NCI-H1930 (cell line): ENCODE measurements at regions not wholly inside any gene's neighbourhood (a gene's known extent, or its start where the extent isn't known, plus 50 kb on each side); places are given as distances from the start of the nearest gene placed in this dataset.

Source experiments
- DNase-seq, 2 experiments: peaks; one replicate each; lab custom pipeline; 2025; lab: John Stamatoyannopoulos, UW

- DNase-seq = no peak
Observed at GRCh38 chr3:89762405-89762804, 655.0 kb downstream of the EPHA3 start.

GRCh38 chr3:89783341-89783927 is 676.0 kb downstream of the EPHA3 start:
- DNase-seq = no peak

GRCh38 chr3:89787485-89787884 is 680.1 kb downstream of the EPHA3 start:
- DNase-seq = no peak

- DNase-seq = no peak
Observed at GRCh38 chr3:89787979-89788378, 680.6 kb downstream of the EPHA3 start.

GRCh38 chr3:89795506-89795905 is 688.1 kb downstream of the EPHA3 start:
- DNase-seq = no peak

GRCh38 chr3:89802881-89803280 is 695.5 kb downstream of the EPHA3 start:
- DNase-seq = no peak

- DNase-seq = no peak
Observed at GRCh38 chr3:89803711-89804110, 696.3 kb downstream of the EPHA3 start.

GRCh38 chr3:89806166-89806565 is 698.7 kb downstream of the EPHA3 start:
- no peak for DNase-seq

GRCh38 chr3:89808680-89809197 is 701.3 kb downstream of the EPHA3 start:
- no peak for DNase-seq

GRCh38 chr3:89813500-89813899 is 706.1 kb downstream of the EPHA3 start:
- DNase-seq = no peak

GRCh38 chr3:89841041-89841440 is 733.6 kb downstream of the EPHA3 start:
- DNase-seq = no peak

- DNase-seq = no peak
Observed at GRCh38 chr3:89845053-89845452, 737.6 kb downstream of the EPHA3 start.

GRCh38 chr3:89847955-89848354 is 740.5 kb downstream of the EPHA3 start:
- no peak for DNase-seq

- DNase-seq = no peak
Observed at GRCh38 chr3:89851974-89852621, 744.7 kb downstream of the EPHA3 start.

- peak; percentile 74 to 76 for DNase-seq
Observed at GRCh38 chr3:89859757-89860156, 752.3 kb downstream of the EPHA3 start.

- DNase-seq = no peak
Observed at GRCh38 chr3:89867286-89867685, 759.9 kb downstream of the EPHA3 start.

GRCh38 chr3:89876116-89876515 is 768.7 kb downstream of the EPHA3 start:
- no peak for DNase-seq

- no peak for DNase-seq
Observed at GRCh38 chr3:89877230-89877629, 769.8 kb downstream of the EPHA3 start.

GRCh38 chr3:89889386-89889785 is 782.0 kb downstream of the EPHA3 start:
- no peak for DNase-seq

- DNase-seq = peak; percentile 37 to 41
Observed at GRCh38 chr3:89908711-89909213, 801.3 kb downstream of the EPHA3 start.

- DNase-seq = no peak
Observed at GRCh38 chr3:89912031-89912430, 804.6 kb downstream of the EPHA3 start.

GRCh38 chr3:89923921-89924610 is 816.6 kb downstream of the EPHA3 start:
- no peak for DNase-seq

- no peak for DNase-seq
Observed at GRCh38 chr3:89925976-89926375, 818.6 kb downstream of the EPHA3 start.
